ENCODE measurements at regions not wholly inside any gene's neighbourhood (a gene's known extent, or its start where the extent isn't known, plus 50 kb on each side); places are given as distances from the start of the nearest gene placed in this dataset.
"Not testable (repeated sequence)": the region's sequence is repeated elsewhere in the genome, so short reads cannot be mapped to it uniquely, and the experiment has no call there.

- no peak for DNase-seq (ENCODE audit: low read depth)
Measured at GRCh38 chr3:24545887-24546286, 51.2 kb upstream of the THRB start.

- DNase-seq (ENCODE audit: low read depth) = no peak
Measured at GRCh38 chr3:24548278-24548677, 53.6 kb upstream of the THRB start.

- DNase-seq (ENCODE audit: low read depth) = no peak
Measured at GRCh38 chr3:24550588-24550987, 55.9 kb upstream of the THRB start.

- DNase-seq (ENCODE audit: low read depth) = no peak
Measured at GRCh38 chr3:24551626-24552025, 57.0 kb upstream of the THRB start.

- no peak for DNase-seq (ENCODE audit: low read depth)
Measured at GRCh38 chr3:24562895-24563294, 68.2 kb upstream of the THRB start.

GRCh38 chr3:24565053-24565452 lies 70.4 kb upstream of the THRB start:
- no peak for DNase-seq (ENCODE audit: low read depth)

GRCh38 chr3:24565656-24566055 lies 71.0 kb upstream of the THRB start:
- DNase-seq (ENCODE audit: low read depth) = no peak

- DNase-seq (ENCODE audit: low read depth) = no peak
Measured at GRCh38 chr3:24566927-24567326, 72.3 kb upstream of the THRB start.

- not testable (repeated sequence) for DNase-seq (ENCODE audit: low read depth)
Measured at GRCh38 chr3:24572409-24572808, 77.8 kb upstream of the THRB start.

GRCh38 chr3:24573576-24573975 lies 78.9 kb upstream of the THRB start:
- DNase-seq (ENCODE audit: low read depth) = no peak

- DNase-seq (ENCODE audit: low read depth) = no peak
Measured at GRCh38 chr3:24578324-24578723, 83.7 kb upstream of the THRB start.

GRCh38 chr3:24578951-24579421 lies 84.3 kb upstream of the THRB start:
- DNase-seq (ENCODE audit: low read depth) = no peak

- DNase-seq (ENCODE audit: low read depth) = peak; percentile 2
Measured at GRCh38 chr3:24582431-24583403, 88.1 kb upstream of the THRB start.

GRCh38 chr3:24586920-24587319 lies 92.3 kb upstream of the THRB start:
- no peak for DNase-seq (ENCODE audit: low read depth)

GRCh38 chr3:24588629-24589512 lies 94.2 kb upstream of the THRB start:
- DNase-seq (ENCODE audit: low read depth) = no peak

- no peak for DNase-seq (ENCODE audit: low read depth)
Measured at GRCh38 chr3:24589513-24589851, 94.8 kb upstream of the THRB start.

- DNase-seq (ENCODE audit: low read depth) = no peak
Measured at GRCh38 chr3:24589931-24590880, 95.6 kb upstream of the THRB start.

GRCh38 chr3:24591191-24591590 lies 96.5 kb upstream of the THRB start:
- DNase-seq (ENCODE audit: low read depth) = no peak

GRCh38 chr3:24591661-24592555 lies 97.3 kb upstream of the THRB start:
- peak; percentile 74 for DNase-seq (ENCODE audit: low read depth)

GRCh38 chr3:24594161-24594560 lies 99.5 kb upstream of the THRB start:
- DNase-seq (ENCODE audit: low read depth) = peak; percentile 2

GRCh38 chr3:24595796-24596195 lies 101.1 kb upstream of the THRB start:
- peak; percentile 61 for DNase-seq (ENCODE audit: low read depth)

All from amniotic epithelial cell (primary cell).